OCI-LY1 (cell line): ENCODE measurements at regions not wholly inside any gene's neighbourhood (a gene's known extent, or its start where the extent isn't known, plus 50 kb on each side); places are given as distances from the start of the nearest gene placed in this dataset.

Experiments
- EZH2 ChIP-seq: fragments of 200-600 bp; sonication (generic), shearing (Covaris generic); IDR thresholded peaks from 2 replicates; pipeline ENCODE4 v1.8.0; 2017; ENCODE audit warnings: borderline replicate concordance, mixed run types, mild to moderate bottlenecking, antibody characterized with exemption, low read length, moderate library complexity, mixed read lengths
- TF ChIP-seq, protein P1 (sequence below): fragments of 200-600 bp; sonication (generic), shearing (Covaris generic); IDR thresholded peaks from 2 replicates; pipeline ENCODE4 v1.5.1; 2017; ENCODE audit warnings: mild to moderate bottlenecking, antibody characterized with exemption, low read length, moderate library complexity, mixed read lengths

DNA sequence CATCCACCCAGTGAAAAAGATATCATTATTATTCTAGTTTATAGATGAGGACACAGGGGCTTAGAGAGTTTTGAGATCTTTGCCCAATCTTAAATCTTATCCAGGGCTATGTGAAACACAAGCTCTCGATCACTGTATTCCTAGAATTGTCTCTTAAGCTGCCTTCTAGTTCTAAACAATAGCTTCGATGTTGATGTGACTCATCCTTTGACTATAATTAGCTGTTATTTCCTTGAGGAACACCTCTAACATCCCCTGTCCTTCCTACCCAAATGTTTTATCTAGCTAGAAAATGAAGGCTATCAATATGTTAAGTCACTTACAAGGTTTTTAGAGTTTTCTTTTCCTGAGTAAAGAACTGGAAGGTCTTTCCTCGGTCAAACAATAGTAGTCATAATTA lies 83.1 kb upstream of the STAC start:
- TF ChIP-seq, protein P1, sequence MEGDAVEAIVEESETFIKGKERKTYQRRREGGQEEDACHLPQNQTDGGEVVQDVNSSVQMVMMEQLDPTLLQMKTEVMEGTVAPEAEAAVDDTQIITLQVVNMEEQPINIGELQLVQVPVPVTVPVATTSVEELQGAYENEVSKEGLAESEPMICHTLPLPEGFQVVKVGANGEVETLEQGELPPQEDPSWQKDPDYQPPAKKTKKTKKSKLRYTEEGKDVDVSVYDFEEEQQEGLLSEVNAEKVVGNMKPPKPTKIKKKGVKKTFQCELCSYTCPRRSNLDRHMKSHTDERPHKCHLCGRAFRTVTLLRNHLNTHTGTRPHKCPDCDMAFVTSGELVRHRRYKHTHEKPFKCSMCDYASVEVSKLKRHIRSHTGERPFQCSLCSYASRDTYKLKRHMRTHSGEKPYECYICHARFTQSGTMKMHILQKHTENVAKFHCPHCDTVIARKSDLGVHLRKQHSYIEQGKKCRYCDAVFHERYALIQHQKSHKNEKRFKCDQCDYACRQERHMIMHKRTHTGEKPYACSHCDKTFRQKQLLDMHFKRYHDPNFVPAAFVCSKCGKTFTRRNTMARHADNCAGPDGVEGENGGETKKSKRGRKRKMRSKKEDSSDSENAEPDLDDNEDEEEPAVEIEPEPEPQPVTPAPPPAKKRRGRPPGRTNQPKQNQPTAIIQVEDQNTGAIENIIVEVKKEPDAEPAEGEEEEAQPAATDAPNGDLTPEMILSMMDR = no peak
- TF ChIP-seq EZH2 = no peak
